Endometrium (tissue), 2 donors: ENCODE measurements at regions not wholly inside any gene's neighbourhood (a gene's known extent, or its start where the extent isn't known, plus 50 kb on each side); places are given as distances from the start of the nearest gene placed in this dataset.
"Not testable (repeated sequence)": the region's sequence is repeated elsewhere in the genome, so short reads cannot be mapped to it uniquely, and the experiment has no call there.

Experiments used
- FAIRE-seq: peaks from 2 replicates; lab custom pipeline; 2012; peaks lifted over from hg19 to GRCh38; lab: Jason Lieb, UNC
- donor health status: control.
- donor health status: control.

DNA sequence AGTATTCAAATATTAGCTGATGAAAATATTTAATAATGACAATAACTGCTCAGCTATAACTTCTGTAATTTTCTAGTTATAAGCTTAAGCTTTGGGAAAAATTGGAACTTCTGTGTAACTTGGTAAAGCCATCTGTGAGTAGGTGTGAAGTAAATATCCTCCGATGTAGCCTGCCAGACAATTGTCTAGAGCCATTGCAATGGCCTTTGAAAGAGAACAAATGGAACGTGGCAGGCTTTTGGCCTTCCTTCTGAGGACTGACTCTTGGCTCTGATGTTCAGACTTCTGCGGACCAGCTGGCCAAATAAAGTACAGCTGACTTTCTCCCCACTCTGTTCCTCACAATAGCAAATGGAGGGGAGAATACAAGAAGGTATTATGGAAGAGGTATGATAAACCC, 203.4 kb upstream of the NMUR2 start:
- no peak for FAIRE-seq

DNA sequence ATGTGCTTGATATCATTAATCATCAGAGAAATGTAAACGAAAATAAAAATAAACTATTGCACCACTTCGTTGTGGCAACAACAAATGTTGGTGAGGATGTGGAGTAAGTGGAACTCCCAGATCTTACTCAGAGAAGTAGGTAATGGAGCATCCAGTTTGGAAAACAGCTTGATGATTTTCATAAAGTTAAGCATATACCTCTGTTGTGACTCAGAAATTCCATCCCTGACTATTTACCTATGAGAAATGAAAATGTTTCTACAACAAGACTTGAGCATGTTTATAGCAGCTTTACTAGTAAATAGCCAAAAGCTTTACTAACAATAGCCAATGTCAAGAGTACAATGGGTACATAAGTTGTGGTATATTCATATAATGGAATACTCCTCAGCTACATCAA, 214.7 kb upstream of the NMUR2 start:
- FAIRE-seq = no peak

DNA sequence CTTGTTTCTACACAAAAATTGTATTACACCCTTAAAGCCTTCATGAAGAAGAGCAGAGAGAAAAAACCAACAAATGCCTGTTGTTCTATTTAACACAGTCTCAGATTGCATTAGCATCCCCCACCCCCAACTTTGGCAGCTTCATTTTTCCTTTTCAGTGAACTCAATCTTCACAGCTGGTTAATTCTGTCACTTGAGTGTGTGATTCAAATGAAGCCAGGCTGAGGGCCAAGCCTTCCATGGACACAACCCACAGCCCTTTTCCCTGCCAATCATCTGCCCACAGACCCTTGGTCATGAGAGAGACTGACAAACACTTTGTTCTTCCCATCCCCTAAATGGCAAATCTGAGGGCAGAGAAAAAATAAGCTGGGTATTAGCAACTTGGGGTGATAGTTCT, 217.5 kb upstream of the NMUR2 start:
- no peak for FAIRE-seq

DNA sequence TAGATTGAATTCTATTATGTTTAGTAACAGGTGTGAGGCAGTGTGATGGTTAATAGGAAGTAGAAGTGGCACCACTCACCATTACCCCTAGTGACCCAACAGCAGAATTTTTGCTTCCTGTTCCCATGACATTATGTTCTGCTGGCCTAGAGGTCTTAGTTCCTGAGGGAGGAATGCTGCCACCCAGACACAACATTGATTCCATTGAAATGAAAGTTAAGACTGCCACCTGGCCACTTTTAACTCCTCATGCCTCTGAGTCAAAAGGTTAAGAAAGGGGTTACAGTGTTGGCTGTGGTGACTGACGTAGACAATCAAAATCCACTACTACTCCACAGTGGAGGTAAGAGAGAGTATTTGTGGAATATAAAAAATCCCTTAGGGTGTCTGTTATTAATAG, 218.9 kb upstream of the NMUR2 start:
- FAIRE-seq = no peak

DNA sequence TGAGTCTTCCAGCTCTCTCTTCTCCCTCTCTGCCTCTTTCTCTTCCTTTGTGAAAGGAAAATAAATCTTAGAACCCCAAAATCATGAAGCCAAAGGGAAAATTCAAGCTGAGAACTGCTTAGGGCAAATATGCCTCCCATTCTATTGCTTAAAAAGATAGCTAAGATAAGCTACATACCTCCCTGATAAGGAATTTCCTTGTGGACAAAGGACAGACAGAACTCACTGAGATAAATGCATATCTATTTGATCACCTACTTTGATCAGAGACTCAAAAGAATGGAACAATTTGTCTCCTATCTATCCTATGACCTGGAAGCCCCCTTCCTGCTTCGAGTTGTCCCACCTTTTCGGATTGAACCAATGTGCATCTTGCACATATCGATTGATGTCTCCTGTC, 220.6 kb upstream of the NMUR2 start:
- FAIRE-seq = no peak

DNA sequence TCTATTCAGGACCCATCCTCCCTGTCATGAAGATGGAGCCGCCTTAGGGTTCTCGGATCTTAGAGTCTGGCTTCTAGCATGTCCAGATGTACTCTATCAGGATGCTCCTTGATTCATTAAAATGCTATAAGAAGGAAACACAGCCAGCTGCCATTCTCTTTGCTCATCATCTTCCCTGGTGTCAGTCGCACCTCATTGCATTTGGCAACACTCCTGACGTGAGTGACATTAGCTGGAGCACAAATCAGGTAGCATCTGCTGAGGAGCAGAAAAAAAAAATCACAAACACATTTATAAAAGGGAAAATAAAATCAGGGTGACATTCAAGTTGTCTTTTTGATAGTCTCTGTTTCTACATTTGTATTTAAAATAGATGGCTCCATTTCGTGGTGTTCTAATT, 226.1 kb upstream of the NMUR2 start:
- no peak for FAIRE-seq

DNA sequence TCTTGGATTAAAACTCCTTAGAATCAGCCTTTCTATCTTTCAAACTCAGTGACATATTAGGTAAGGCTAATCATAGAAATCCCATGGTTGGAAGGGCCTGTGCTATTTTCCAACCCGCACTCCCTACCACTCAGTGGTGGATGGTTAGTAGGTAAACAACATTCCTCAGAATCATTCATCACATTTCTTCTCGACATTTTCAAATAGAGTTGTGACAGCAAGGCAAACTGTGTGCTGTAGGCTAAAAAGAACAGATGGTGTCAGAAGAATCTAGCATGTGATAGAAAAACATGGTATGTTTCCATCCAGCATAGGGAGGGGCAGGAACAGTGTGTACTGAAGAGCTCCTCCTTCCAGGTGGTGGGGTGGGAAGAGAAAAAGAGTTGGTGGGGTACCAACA, 227.3 kb upstream of the NMUR2 start:
- no peak for FAIRE-seq

DNA sequence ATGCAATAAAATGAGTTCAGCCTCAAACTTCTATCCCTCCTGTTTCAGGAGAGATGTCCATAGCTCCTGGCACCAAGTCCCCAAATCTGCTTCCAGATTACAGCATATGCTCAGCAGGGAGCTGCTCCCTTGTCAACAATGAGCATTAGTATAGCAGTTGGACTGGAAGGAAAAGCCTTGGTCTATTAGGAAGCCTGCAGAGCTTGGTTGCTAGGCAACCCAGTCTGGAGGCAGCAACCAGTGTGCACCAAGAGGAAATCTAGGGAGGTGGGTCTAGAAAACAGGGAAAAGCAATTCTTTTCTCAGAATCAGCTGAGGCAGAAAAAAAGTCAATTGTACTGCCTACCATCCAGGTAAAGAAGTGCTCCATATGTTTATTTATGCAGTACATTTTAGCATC, 229.5 kb upstream of the NMUR2 start:
- no peak for FAIRE-seq

DNA sequence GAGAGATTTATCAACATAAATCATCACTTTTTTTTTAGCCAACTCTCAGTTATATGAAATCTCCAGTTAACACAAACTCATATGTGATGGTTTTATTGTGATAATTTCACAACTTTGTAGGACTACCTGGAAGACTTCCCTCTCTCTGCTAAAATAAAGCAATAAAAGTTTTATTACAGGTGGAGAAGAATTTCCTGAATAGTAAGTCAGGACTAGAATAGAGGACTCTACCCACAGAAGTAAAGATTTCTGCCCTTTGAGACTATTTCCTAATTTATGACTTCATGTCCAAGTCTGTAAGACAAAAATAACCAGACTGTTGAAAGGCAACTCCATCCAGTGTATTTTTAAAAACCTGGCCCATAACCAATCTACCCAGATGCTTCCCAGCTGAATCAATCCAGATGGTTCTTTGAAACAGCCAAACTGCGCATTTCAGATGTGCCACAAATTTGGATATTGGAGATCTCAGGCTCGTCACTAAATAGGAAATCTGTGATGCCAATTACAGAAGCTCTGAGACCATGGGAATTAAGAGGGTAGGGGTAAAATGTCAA, 234.0 kb upstream of the NMUR2 start:
- no peak for FAIRE-seq

DNA sequence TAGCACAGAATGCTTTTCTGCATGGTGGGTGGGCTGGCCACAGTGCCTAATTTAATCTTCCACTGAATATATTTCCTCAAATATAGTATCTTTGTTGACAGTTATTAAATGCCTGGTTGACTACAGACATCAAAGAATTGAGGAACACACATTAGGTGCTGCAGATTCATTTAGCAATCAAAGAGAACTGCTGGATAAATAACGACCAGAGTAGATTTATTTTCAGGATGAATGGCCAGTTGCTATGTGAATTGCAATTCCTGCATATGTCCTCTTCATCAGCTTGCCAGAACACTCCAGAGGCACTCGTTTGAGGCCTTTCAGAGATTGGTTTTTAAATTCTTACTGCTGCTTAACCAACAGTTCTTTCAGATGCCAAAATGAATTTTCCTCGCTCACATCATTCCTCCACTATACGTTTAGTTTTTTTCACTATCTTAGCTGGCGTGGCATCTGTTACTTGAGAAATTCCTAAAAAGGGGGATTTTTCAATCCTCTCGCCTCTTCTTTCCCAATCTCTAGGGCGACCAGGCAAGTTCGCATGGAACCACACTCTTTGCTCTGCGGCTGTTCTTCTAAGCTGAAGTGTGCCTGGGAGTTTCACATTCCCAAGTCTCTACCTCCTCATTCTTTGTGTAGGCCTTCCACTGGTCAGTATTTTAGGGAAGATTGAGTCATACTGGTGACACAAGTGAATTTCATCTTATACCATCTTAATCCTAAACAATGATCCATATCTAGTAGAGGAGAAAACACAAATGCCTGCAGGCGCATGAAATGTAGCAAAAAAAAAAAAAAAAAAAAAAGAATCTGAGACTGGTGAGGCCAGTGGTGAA, 237.1 kb upstream of the NMUR2 start:
- FAIRE-seq = no peak

DNA sequence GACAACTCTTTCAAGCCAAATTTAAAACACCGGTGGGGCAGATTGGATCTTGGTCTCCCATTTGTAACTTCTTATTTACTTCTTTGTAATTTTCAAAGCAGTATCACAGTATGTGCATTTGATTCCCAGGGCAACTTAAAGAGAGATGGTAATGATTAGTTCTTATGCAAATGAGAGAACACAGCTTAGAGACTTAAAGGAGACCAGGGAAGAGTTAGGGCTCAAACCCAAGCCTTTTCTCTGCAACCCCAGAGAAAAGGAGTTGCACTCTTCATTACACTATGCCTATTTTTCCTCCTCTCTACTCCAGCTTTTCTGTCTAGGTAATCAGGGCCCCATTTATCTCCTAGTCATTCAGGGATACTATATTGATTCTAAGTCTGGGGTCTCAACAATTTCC, 237.8 kb upstream of the NMUR2 start:
- no peak for FAIRE-seq

DNA sequence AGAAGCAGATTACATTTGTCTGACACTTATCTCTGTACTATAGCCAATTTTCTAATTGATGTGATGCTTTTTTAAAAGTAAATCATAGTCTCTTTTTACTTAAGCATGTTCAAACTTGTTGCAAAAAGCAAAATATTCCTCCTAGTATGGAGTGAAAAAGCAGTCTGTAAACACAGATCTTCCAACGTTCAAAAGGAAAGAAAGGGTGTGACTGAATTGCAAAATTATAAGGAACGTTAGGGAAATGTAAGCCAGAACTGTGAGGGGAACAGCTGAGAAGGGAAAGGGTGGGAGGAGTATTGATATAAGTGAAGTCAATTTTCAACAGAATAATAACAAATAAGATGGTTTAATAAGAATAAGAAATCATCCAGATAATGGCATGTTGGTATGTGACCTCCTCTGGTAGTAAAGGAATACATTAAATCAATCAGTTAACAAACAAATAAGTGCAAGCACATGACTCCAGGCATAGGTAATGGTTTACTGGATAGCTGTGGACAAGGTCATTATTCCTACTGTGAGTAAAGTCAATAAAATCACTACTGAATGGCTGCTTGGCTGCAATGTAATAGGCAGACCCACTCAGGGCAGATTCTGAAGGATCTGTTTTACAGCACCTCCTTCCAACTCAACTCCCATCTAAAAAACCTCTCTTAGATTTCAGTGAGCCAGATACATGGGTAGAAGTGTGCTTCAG, 239.1 kb upstream of the NMUR2 start:
- FAIRE-seq = no peak

DNA sequence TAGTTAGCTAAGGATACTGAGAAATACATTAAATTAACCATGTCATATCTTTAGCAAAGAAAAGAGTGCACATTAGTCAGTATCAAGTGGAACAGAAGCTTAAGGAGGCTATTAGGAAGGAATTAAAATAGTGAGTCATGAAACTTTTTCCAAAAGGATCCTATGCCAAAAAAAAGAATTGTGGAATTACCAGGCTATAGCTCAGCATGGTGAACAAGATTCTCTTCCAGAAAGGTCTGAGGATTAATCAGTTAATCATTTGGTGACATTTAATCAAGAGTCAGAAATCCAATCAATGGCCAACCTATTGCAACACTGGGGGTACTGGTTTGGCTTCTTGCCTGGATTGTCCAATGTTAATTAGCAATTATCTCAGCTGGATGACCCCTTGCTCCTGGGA, 244.5 kb upstream of the NMUR2 start:
- FAIRE-seq = no peak

DNA sequence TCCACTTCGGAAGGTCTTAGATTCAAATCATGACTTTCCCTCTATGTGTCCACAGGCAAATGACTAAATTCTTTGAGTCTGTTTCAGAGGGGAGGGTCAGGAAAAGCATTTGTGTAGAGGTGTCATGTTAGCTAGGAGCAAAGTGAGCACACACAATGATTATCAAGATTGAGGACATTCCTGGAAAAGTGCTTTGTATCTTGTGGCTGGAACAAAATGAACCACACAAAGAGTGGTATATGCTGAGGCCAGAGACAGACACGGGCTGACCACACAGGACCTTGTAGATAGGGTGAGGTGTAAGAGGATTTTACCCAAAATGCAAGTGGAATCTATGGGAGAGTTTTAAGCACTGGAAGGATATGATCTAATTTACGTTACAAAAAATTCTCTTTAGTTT, 245.3 kb upstream of the NMUR2 start:
- FAIRE-seq = no peak

DNA sequence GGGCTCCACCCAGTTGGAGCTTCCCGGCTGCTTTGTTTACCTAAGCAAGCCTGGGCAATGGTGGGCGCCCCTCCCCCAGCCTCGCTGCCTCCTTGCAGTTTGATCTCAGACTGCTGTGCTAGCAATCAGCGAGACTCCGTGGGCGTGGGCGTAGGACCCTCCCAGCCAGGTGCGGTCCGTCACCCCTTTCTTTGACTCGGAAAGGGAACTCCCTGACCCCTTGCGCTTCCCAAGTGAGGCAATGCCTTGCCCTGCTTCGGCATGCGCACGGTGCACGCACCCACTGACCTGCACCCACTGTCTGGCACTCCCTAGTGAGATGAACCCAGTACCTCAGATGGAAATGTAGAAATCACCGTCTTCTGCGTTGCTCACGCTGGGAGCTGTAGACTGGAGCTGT, 254.4 kb upstream of the NMUR2 start:
- not testable (repeated sequence) for FAIRE-seq

DNA sequence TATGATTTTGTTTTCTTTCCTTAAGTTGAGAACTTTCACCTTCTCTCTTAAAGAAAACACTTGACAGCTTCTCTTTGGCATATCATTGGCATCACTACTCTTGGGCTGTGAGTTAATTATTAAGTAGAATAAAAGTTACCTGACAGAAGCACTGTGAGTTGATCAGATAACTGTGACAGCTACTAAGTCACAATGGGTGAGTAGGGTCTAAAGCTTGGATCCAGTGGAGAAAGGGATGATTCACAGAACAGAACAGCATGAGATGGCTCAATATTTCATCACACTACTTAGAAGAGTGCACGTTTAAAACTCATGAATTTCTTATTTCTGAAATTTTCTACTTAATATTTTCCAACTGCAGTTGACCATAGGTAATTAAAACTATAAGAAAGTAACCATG, 268.5 kb upstream of the NMUR2 start:
- FAIRE-seq = no peak

DNA sequence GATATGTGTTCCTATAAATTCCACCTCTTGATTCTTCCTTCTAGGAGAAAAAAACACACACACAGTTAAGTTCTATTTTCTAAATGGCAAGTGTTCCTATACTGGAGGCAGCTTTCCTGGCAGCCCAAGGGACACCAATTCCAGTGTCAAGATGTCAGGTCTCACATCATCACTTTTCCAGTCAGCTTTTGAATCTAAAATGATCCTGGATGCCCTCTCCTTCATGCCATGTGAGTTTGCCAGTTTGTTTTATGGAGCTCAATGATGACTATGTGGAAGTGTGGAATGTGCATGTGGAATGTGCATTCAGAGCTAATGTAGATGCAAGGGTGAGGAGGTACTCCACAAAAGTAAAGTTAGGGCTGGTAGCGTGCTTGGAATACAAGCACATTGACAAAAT, 269.3 kb upstream of the NMUR2 start:
- FAIRE-seq = no peak

DNA sequence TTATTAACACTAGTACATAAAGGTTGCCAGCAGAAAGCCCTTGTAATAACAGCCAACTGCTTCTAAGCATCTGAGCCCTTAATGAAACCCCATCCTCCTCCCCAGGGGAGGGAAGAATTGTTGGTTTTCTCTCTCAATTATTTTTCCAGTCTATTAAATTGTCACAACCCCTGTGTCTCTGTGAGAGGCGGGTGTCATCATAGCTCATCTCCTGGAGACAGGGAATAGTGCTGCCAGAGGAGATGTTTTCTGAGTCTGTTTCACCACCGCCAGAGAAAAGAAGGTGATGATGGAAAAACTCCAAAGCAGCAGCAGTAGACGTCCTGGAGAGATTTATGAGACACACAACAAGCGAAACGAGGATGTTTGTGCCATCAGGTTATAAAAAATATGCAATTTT, 271.1 kb upstream of the NMUR2 start:
- FAIRE-seq = no peak

DNA sequence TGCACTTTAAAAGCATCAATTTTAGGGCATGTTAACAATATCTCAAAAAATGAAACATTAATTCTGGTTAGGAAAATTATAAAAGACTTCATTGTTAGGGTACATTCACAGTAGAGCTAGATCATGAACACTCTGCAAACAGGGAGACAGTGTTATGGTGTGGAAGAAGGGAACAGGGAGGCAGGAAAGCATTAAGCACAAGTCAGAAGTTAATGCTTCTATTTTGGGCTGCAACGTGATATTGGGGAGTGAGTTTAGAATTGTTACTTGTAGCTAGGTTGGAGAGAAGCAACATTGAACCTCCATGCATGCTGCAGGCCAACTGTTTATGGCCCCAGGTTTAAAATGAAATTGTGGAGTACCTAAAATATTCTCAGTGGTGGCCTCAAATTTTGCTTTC, 278.1 kb upstream of the NMUR2 start:
- FAIRE-seq = no peak

DNA sequence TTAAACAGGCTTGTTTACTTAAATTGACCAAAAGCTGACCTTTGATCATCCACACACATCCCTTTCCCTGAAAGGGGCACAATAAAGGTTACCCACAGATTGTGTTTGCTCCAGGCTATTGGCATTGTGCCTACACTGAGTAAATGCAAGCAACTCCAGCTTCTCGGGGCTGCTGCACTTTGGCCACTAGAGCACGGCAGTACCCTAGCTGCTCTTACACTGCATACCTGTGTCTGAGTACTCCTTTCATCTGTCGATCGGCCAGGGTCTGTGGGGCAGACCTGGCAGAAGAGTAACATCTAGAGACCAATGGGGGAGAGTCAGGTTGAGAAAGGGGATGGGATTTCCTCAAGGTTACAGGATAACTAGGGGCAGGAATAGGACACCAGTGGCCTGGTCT, 281.9 kb upstream of the NMUR2 start:
- FAIRE-seq = no peak

DNA sequence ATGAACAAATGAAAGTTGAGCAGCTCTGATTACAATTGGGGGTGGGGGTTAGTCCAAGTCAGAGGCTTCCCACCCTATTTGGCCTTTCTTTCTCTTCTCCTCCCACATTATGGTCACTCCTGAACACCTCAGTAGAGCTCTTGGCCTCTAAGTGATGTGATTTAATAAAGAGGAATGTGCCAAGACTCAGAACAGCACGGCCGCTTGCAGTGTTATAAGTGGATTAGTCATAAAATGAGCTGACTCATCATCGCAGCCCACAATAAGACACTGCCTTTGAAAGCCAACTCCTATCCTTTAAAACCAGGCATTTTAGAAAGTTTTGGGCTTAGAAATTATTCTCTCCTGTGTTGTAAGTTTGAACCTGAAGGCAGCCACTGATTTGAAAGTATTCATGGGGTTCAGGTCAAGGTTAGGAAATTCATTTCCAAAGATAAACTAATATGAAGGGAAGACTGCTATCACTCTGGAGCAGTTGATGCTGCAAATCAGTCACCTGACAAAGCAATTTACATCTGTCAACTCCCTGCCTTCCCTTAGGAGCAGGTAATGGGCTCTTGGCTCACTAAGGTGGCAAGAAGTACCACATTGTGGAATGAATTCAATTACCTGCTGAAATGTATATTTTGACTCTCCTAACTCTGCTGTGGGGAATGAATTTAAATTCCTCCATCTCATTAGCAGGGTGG, 283.6 kb upstream of the NMUR2 start:
- FAIRE-seq = no peak

DNA sequence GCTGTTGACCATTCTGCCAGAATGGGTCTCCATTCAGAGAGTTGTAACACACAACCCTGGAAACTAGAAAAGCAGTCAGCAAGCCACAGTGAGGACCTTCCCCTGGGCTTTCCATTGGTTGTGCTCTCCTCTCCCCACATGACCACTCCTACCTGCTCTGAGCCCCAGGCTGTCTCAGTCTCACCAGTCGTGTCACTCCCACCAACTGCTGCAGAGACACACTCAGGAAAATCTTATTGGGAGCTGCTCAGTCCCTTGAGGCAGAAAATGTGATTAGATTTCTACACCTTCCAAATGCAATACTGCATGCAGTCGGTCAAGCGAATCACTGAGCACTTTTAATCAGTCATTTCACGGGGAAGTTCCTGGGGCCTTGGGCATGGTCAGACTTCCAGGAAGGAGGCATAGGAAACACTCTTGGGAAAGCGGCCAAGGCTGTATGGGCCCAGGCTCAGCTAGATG, 284.2 kb upstream of the NMUR2 start:
- FAIRE-seq = no peak

DNA sequence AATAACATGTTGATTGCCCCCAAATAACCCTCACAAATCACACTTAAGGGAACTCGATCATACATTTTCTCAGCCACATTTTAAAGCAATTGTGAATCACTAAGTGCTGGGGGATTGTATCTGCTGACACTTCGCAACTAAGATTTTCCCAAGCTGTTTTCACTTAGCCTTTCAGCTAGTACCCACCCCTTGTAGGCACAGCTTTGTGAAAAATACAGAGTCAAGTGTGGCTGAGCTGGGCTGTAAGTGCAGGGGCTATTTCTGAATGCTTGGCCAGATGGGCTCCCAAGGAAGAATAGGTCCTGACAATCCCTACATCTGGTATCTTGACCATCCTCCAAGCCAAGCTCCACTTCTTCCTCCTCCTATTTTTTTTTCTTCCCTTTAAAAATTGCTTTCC, 289.2 kb upstream of the NMUR2 start:
- no peak for FAIRE-seq
